ENCODE measurements at regions not wholly inside any gene's neighbourhood (a gene's known extent, or its start where the extent isn't known, plus 50 kb on each side); places are given as distances from the start of the nearest gene placed in this dataset.
"Not testable (repeated sequence)": the region's sequence is repeated elsewhere in the genome, so short reads cannot be mapped to it uniquely, and the experiment has no call there.

- DNase-seq (no peak), ATAC-seq (no peak)
- TF ChIP-seq EZH2 (IDR thresholded peaks at IDR 0.05; ENCODE audit: low read length, unreplicated experiment), result no peak
- TF ChIP-seq EZH2phosphoT487 (IDR thresholded peaks at IDR 0.05; ENCODE audit: borderline replicate concordance, low read length), result no peak
- no peak for TF ChIP-seq CTCF (conservative IDR thresholded peaks at IDR 0.05; ENCODE audit: low read depth, low read length)
- Histone ChIP-seq H4K20me1 (ENCODE audit: low read length) (no peaks in the 10 kb centered on the region), H3K27ac (ENCODE audit: low read length) (no peak overlapping the region), H3K4me3 (ENCODE audit: low read length) (no peak overlapping the region), H3K4me1 (ENCODE audit: insufficient read depth, low read length) (no peaks in the 10 kb centered on the region), H3K9me2 (replicated peaks; ENCODE audit: low read length) (no peaks in the 10 kb centered on the region), H3K79me2 (ENCODE audit: low read length) (no peaks in the 10 kb centered on the region), H2AFZ (ENCODE audit: low read length) (no peak overlapping the region), H3K27me3 (ENCODE audit: low read length) (no peaks in the 10 kb centered on the region), H3K9ac (ENCODE audit: low read length) (no peak overlapping the region), H3K4me2 (ENCODE audit: low read length) (no peak overlapping the region), H3K36me3 (ENCODE audit: low read depth, low read length) (no peaks in the 10 kb centered on the region), H3K9me3 (ENCODE audit: low read length) (no peaks in the 10 kb centered on the region), H3F3A (ENCODE audit: low read length, unreplicated experiment) (no peaks in the 10 kb centered on the region)
- no TSS peak for BruUV-seq (replicated peaks)
- intact Hi-C loops (cut with micrococcal nuclease), result no loop called here
- ChIA-PET POLR2A (ENCODE audit: unreplicated experiment) (no interaction called here), CTCF (no interaction called here)
Measured at GRCh38 chr13:80695841-80696240, 354.9 kb upstream of the SPRY2 start.

GRCh38 chr13:80691814-80692213, 350.9 kb upstream of the SPRY2 start:
- H3K9me2 ChIP-seq (replicated peaks; ENCODE audit: low read length); H3K4me3 ChIP-seq (ENCODE audit: low read length); H3K79me2 ChIP-seq (ENCODE audit: low read length); H3K9ac ChIP-seq (ENCODE audit: low read length); ATAC-seq; BruUV-seq (replicated peaks); H3K4me1 ChIP-seq (ENCODE audit: insufficient read depth, low read length); H3K27me3 ChIP-seq (ENCODE audit: low read length); H4K20me1 ChIP-seq (ENCODE audit: low read length); H2AFZ ChIP-seq (ENCODE audit: low read length); H3F3A ChIP-seq (ENCODE audit: low read length, unreplicated experiment); H3K27ac ChIP-seq (ENCODE audit: low read length); intact Hi-C loops (cut with micrococcal nuclease); H3K4me2 ChIP-seq (ENCODE audit: low read length); CTCF ChIA-PET; POLR2A ChIA-PET (ENCODE audit: unreplicated experiment); DNase-seq; H3K36me3 ChIP-seq (ENCODE audit: low read depth, low read length); H3K9me3 ChIP-seq (ENCODE audit: low read length): not testable (repeated sequence)

GRCh38 chr13:80690208-80690607, 349.3 kb upstream of the SPRY2 start:
- CTCF ChIA-PET, result no interaction called here
- no peaks in the 10 kb centered on the region for H4K20me1 ChIP-seq (ENCODE audit: low read length)
- H3K36me3 ChIP-seq (ENCODE audit: low read depth, low read length), result no peaks in the 10 kb centered on the region
- DNase-seq (no peak), ATAC-seq (no peak)
- H3K9me3 ChIP-seq (ENCODE audit: low read length), result no peaks in the 10 kb centered on the region
- POLR2A ChIA-PET (ENCODE audit: unreplicated experiment), result no interaction called here
- no peaks in the 10 kb centered on the region for H3K79me2 ChIP-seq (ENCODE audit: low read length)
- no peak overlapping the region for H3K4me2 ChIP-seq (ENCODE audit: low read length)
- H3K27me3 ChIP-seq (ENCODE audit: low read length), result no peaks in the 10 kb centered on the region
- no peak overlapping the region for H3K27ac ChIP-seq (ENCODE audit: low read length)
- no peak overlapping the region for H3K4me3 ChIP-seq (ENCODE audit: low read length)
- no peak for TF ChIP-seq CTCF (conservative IDR thresholded peaks at IDR 0.05; ENCODE audit: low read depth, low read length)
- TF ChIP-seq EZH2 (IDR thresholded peaks at IDR 0.05; ENCODE audit: low read length, unreplicated experiment), result no peak
- TF ChIP-seq EZH2phosphoT487 (IDR thresholded peaks at IDR 0.05; ENCODE audit: borderline replicate concordance, low read length), result no peak
- no peak overlapping the region for H3K9ac ChIP-seq (ENCODE audit: low read length)
- intact Hi-C loops (cut with micrococcal nuclease), result no loop called here
- H3K4me1 ChIP-seq (ENCODE audit: insufficient read depth, low read length), result no peaks in the 10 kb centered on the region
- no peaks in the 10 kb centered on the region for H3F3A ChIP-seq (ENCODE audit: low read length, unreplicated experiment)
- no peak overlapping the region for H2AFZ ChIP-seq (ENCODE audit: low read length)
- BruUV-seq (replicated peaks), result no TSS peak
- no peaks in the 10 kb centered on the region for H3K9me2 ChIP-seq (replicated peaks; ENCODE audit: low read length)
